Gastroesophageal sphincter (tissue), 4 donors: ENCODE measurements at regions not wholly inside any gene's neighbourhood (a gene's known extent, or its start where the extent isn't known, plus 50 kb on each side); places are given as distances from the start of the nearest gene placed in this dataset.
"Not testable (repeated sequence)": the region's sequence is repeated elsewhere in the genome, so short reads cannot be mapped to it uniquely, and the experiment has no call there.

Source experiments
- ATAC-seq: fragments of 150-250 bp; one replicate; pipeline ENCODE4 v1.9.1; 2016; ENCODE audit warnings: mild to moderate bottlenecking, moderate library complexity
- H3K27ac ChIP-seq, 4 donors: fragments of 200-600 bp; sonication (generic) in 3 of 4; 1 replicate in 3 of 4; 2 replicates in 1 of 4; pipeline ENCODE4 v1.5.1; 2016 to 2019
- H3K27me3 ChIP-seq: fragments of 200-600 bp; sonication (generic); one replicate; pipeline ENCODE4 v1.5.1; 2019
- H3K36me3 ChIP-seq, 2 donors: fragments of 200-600 bp; sonication (generic); one replicate each; pipeline ENCODE4 v1.5.1; 2019; ENCODE audit warnings: control low read depth in 1 of 2
- H3K4me1 ChIP-seq, 3 donors: fragments of 200-600 bp; sonication (generic); 1 replicate in 2 of 3; 2 replicates in 1 of 3; pipeline ENCODE4 v1.5.1; 2016 to 2019; ENCODE audit warnings: control low read depth in 2 of 3
- H3K4me3 ChIP-seq, 2 donors: fragments of 200-600 bp; sonication (generic); one replicate each; pipeline ENCODE4 v1.5.1; 2019; ENCODE audit warnings: mild to moderate bottlenecking in 1 of 2, moderate library complexity in 1 of 2
- H3K9me3 ChIP-seq, 3 donors: fragments of 200-600 bp; sonication (generic); one replicate each; pipeline ENCODE4 v1.5.1; 2017 to 2019; ENCODE audit warnings: control low read depth in 2 of 3
- EP300 ChIP-seq: sonication (generic); formaldehyde crosslinking; IDR thresholded peaks from one replicate; pipeline ENCODE4 v1.6.1; 2017; ENCODE audit warnings: antibody characterized with exemption, mild to moderate bottlenecking
- POLR2A ChIP-seq, 2 donors: fragments of 450-650 bp; IDR thresholded peaks; one replicate each; pipeline ENCODE4 v1.6.1; 2017; ENCODE audit warnings: antibody characterized with exemption in 2 of 2, mild to moderate bottlenecking in 2 of 2, moderate library complexity in 1 of 2
- POLR2AphosphoS5 ChIP-seq: sonication (generic); formaldehyde crosslinking; IDR thresholded peaks from one replicate; pipeline ENCODE4 v1.6.1; 2017; ENCODE audit warnings: antibody characterized with exemption
- WGBS, 2 donors: methylation state at CpG; one replicate each; pipeline ENCODE4 v1.1.5; 2018; ENCODE audit warnings: low coverage in 1 of 2; 5-methylcytosine and 5-hydroxymethylcytosine counted together
- TF ChIP-seq, protein P1 (sequence below), 4 experiments: fragments of 200-600 bp in 2 of 4; fragments of 450-650 bp in 2 of 4; sonication (generic) in 1 of 4; IDR thresholded peaks; one replicate each; pipeline ENCODE4 v1.5.1; 2017 to 2019; ENCODE audit warnings: antibody characterized with exemption in 4 of 4, mild to moderate bottlenecking in 2 of 4, moderate library complexity in 2 of 4

DNA sequence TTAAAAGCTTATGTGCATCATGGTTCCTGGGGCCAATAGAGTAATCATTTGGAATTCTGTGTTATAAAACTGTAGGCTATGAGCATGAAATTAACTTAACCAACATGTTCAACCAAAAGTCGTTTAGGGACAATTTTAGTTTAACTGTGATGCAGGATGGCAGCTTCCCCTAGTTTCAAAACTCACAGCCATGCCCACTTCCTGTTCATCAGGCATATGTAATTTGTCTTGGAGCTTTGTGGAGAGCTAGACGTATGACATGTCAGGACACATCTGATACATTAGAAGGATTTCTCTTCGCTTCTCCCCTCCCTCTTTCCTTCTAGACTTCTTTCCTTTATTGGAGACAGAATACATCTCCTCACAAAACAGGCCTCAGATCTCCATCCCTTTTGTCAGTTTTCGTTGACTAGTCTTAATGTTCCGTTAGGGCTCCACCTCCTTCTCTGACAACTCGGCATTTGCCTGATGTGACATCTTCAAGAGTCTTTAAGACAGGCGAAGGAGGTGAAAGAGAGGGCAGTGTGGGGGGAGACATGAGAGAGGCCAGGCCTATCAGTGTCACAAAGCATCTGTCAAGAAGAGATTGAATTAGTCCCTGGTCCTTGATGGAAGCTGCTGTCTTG lies 176.0 kb downstream of the MSX2 start:
- 61% methylated on average over 5 to 7 of the region's 7 CpGs for WGBS, 2 donors
- ATAC-seq = no peak
- no peak for TF ChIP-seq POLR2A (IDR thresholded peaks at IDR 0.05)
- TF ChIP-seq EP300 = no peak
- TF ChIP-seq, protein P1, sequence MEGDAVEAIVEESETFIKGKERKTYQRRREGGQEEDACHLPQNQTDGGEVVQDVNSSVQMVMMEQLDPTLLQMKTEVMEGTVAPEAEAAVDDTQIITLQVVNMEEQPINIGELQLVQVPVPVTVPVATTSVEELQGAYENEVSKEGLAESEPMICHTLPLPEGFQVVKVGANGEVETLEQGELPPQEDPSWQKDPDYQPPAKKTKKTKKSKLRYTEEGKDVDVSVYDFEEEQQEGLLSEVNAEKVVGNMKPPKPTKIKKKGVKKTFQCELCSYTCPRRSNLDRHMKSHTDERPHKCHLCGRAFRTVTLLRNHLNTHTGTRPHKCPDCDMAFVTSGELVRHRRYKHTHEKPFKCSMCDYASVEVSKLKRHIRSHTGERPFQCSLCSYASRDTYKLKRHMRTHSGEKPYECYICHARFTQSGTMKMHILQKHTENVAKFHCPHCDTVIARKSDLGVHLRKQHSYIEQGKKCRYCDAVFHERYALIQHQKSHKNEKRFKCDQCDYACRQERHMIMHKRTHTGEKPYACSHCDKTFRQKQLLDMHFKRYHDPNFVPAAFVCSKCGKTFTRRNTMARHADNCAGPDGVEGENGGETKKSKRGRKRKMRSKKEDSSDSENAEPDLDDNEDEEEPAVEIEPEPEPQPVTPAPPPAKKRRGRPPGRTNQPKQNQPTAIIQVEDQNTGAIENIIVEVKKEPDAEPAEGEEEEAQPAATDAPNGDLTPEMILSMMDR (IDR thresholded peaks at IDR 0.05) = no peak
- TF ChIP-seq POLR2AphosphoS5 = no peak

GRCh38 chr5:174897281-174897950 lies 173.0 kb downstream of the MSX2 start:
- Histone ChIP-seq H3K27me3 (no peaks in the 10 kb centered on the region), H3K4me3 (no peak overlapping the region), H3K9me3 (no peaks in the 10 kb centered on the region), H3K27ac (no peak overlapping the region), H3K36me3 (no peaks in the 10 kb centered on the region), H3K4me1 (no peaks in the 10 kb centered on the region)
- TF ChIP-seq POLR2AphosphoS5 = no peak
- TF ChIP-seq, protein P1 (IDR thresholded peaks at IDR 0.05) = no peak
- no peak for TF ChIP-seq POLR2A (IDR thresholded peaks at IDR 0.05)
- TF ChIP-seq EP300 = no peak
- ATAC-seq = no peak
- 84 to 90% methylated on average over 3 to 4 of the region's 4 CpGs for WGBS, 2 donors

More for the DNA sequence above, 176.0 kb downstream of the MSX2 start:
- no peaks in the 10 kb centered on the region for H3K9me3 ChIP-seq
- H3K27ac ChIP-seq = no peak overlapping the region
- H3K27me3 ChIP-seq = peaks cover 13% of the 10 kb centered on the region
- H3K36me3 ChIP-seq = no peaks in the 10 kb centered on the region
- H3K4me1 ChIP-seq = no peaks in the 10 kb centered on the region
- no peak overlapping the region for H3K4me3 ChIP-seq

DNA sequence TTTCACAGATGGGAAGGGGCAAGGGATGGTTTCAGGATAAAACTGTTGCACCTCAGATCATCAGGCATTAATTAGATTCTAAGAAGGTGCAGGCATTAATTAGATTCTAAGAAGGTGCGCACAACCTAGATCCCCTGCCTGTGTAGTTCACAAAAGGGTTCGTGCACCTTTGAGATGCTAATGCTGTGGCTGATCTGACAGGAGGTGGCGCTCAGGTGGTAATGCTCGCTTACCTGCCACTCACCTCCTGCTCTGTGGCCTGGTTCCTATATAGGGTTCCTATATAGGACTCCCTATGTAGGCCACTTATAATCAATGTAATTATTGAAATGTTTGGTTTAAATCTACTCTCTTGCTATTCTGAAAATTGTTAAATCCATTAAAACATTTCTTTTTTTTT lies 171.0 kb downstream of the MSX2 start:
- Histone ChIP-seq H3K4me3 (no peak overlapping the region), H3K27ac (no peak overlapping the region), H3K9me3 (no peaks in the 10 kb centered on the region), H3K27me3 (no peaks in the 10 kb centered on the region), H3K4me1 (no peaks in the 10 kb centered on the region), H3K36me3 (no peaks in the 10 kb centered on the region)
- WGBS, 2 donors = 57% methylated on average over 3 of the region's 4 CpGs; no CpG with 5 or more reads in 1 of the 2 donors
- TF ChIP-seq, protein P1 (IDR thresholded peaks at IDR 0.05) = no peak
- TF ChIP-seq EP300 = no peak
- TF ChIP-seq POLR2A (IDR thresholded peaks at IDR 0.05) = no peak
- TF ChIP-seq POLR2AphosphoS5 = no peak
- ATAC-seq = no peak

DNA sequence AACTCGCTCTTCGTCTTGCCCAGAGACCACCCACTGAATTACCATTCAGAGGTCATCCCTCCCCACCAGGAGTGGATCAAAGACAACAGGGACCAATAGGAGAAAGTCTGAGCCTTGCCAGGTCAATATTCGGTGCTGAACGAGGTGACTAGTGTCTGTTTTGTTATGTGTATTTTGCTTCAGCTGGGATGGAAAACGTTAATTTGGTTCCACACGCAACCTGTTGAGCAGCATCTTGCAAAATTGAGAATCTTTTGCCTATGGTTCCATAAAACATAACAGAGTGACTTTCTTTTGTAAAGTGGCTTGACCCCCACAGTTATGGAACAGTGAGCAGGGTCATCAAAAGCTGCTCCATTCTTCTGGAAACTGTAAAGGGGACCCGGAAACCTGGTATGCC lies 168.4 kb downstream of the MSX2 start:
- TF ChIP-seq POLR2A (IDR thresholded peaks at IDR 0.05) (no peak), EP300 (no peak), POLR2AphosphoS5 (no peak)
- TF ChIP-seq, protein P1 (IDR thresholded peaks at IDR 0.05) = no peak
- Histone ChIP-seq H3K9me3 (no peaks in the 10 kb centered on the region), H3K36me3 (no peaks in the 10 kb centered on the region), H3K4me1 (no peaks in the 10 kb centered on the region), H3K4me3 (no peak overlapping the region), H3K27me3 (no peaks in the 10 kb centered on the region), H3K27ac (no peak overlapping the region)
- 85 to 94% methylated on average over 5 to 7 of the region's 7 CpGs for WGBS, 2 donors
- ATAC-seq = no peak

GRCh38 chr5:174880412-174881200 lies 156.2 kb downstream of the MSX2 start:
- 86 to 100% methylated on average over 1 to 9 of the region's 40 CpGs for WGBS, 2 donors
- H3K4me3 ChIP-seq, H3K4me1 ChIP-seq, H3K9me3 ChIP-seq, ATAC-seq, H3K36me3 ChIP-seq, H3K27me3 ChIP-seq, H3K27ac ChIP-seq: not testable (repeated sequence)
